IPS DF 4.7 (cell line): ENCODE measurements at regions not wholly inside any gene's neighbourhood (a gene's known extent, or its start where the extent isn't known, plus 50 kb on each side); places are given as distances from the start of the nearest gene placed in this dataset.
"Not testable (repeated sequence)": the region's sequence is repeated elsewhere in the genome, so short reads cannot be mapped to it uniquely, and the experiment has no call there.

Experiments
- DNase-seq: peaks from one replicate; pipeline ENCODE4 v3.0.0-alpha.2; 2013; ENCODE audit warnings: low spot score; ENCODE audit errors: extremely low read depth

DNA sequence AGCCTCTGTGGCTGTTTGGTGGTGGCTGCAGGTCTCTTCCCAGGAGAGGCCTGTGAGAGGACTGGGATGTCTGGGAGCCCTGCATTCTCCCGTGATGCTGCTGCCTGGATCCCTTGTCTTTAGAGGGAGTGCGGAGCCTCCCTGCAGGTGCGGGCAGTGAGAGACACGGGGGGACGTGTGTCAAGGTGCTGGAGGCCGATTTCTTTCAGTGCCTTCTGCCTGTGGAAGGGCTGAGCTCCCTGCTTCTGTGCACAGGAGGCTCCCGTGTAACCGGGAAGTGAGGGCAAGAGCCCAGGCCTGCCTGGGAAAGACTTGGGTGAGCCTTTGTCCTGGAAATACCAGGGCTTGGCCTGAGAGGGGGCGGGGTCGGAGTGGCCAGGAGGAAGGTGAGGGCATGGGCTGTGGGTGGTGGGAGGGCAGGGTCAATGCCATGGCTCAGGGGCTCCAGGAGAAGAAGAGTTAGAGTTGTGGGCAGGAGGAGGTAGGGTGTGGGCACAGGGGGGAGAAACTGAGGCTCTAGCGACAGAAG lies 372.2 kb downstream of the TMEM121 start:
- DNase-seq, result no peak

GRCh38 chr14:105899071-105899641 lies 372.8 kb downstream of the TMEM121 start:
- no peak for DNase-seq

GRCh38 chr14:105899657-105900397 lies 373.4 kb downstream of the TMEM121 start:
- DNase-seq, result no peak

GRCh38 chr14:105900398-105901160 lies 374.2 kb downstream of the TMEM121 start:
- DNase-seq, result no peak

DNA sequence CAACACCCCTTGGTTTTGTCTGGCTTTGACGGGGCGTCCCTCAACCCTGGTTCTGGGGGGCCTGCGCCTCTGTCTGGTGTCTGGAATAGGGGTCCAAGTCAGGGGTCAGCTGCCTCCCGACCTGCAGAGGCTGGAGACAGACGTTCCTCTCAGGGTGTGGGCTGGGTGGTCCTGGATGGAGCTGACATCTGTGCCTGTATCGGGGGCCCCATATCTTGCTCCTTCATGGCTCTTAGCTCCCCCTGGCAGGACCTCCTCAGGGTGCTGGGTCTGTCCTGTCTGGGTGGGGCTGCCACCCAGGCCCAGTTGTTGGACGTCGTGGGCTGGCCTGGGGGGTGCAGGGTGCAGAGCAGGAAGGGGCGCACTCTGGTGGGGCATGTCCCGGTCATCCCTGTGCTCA lies 374.8 kb downstream of the TMEM121 start:
- DNase-seq, result no peak

GRCh38 chr14:105902131-105902898 lies 375.9 kb downstream of the TMEM121 start:
- no peak for DNase-seq

- DNase-seq, result not testable (repeated sequence)
Observed at GRCh38 chr14:105902899-105903165, 376.4 kb downstream of the TMEM121 start.

DNA sequence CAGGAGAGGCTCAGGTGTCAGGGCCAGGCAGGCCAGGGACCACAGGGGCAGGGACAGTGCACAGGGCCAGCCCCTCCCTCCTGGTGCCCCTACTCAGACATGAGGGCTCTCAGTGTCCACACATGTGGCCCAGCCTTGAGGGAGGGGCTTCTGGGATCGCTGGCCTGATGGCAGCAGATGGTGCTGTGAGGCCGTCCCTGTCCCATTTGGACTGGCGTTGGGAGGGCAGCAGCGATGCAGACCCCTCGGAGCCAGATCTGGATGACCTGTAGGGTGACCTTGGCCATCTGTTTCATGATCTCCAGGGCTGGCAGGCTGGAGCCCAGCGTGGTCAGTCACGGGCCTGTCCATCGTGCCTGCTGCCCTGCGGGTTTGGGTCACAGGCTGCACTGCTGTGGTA lies 377.6 kb downstream of the TMEM121 start:
- no peak for DNase-seq

DNA sequence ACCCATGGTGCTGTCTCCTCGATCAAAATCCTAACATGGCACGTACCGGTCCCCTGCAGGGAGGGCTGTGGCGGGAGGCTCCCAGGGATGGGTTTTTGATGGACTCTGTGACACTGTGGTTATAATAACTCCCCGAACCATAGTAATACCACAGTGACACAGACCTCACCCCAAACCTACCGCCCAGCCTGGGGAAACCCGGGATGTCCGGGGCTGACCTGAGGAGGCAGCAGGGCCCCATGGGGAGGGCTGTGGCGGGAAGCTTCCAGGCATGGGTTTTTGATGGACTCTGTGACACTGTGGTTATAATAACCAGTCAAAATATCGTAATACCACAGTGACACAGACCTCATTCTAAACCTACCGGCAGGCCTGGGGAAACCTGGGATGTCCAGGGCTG lies 378.0 kb downstream of the TMEM121 start:
- DNase-seq, result no peak

DNA sequence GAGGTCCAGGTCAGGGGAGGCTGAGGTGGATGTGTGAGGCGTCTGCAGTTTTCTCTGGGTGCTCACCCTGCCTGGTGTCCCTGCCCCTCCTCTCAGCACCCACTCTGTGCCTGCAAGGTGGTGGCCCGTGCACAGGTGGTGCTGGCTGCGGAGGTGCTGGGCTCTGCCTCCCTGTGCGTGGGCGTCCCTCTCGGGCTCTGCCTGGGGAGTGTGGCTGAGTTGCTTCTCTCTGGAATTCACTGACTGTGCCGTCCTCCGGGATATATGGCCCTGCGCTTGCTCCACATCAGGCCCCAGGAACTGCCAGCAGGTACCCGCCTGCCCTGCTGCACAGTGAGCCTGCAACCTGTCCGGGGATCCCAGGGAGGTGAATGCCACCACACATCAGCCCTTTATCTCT lies 379.1 kb downstream of the TMEM121 start:
- no peak for DNase-seq

GRCh38 chr14:105907276-105907675 lies 380.9 kb downstream of the TMEM121 start:
- no peak for DNase-seq

DNA sequence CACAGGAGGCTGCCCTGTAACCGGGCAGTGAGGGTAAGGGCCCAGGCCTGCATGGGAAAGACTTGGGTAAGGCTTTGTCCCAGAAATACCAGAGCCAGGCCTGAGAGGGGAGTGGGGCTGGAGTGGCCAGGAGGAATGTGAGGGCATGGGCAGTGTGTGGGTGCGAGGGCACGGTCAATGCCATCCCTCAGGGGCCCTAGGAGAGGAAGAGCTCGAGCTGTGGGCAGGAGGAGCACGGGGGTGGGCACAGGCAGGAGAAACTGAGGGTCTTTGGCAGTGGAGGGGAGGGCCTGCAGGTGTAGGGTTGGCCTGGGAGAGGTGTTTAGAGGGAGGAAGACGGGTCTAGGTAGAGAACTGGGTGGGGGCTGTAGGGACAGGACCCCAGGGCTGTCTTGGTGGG lies 381.6 kb downstream of the TMEM121 start:
- DNase-seq, result no peak

- no peak for DNase-seq
Observed at GRCh38 chr14:105908481-105908911, 382.1 kb downstream of the TMEM121 start.

- DNase-seq, result no peak
Observed at GRCh38 chr14:105909046-105909827, 382.9 kb downstream of the TMEM121 start.

DNA sequence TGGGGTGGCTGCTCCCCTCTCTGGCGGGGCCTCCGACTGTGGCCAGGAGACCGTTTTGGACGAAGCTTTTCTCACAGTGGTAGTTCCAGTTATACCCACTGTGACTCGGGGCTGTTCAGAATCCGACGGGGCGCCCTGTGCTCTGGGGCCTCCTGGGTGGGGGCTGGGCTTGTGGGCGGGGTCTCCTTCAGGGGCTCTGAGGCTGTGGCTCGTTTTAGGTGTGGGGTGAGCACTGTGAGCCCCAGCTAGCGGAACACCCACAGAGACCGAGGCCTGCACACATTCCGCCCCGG lies 383.4 kb downstream of the TMEM121 start:
- not testable (repeated sequence) for DNase-seq

GRCh38 chr14:105910426-105910825 lies 384.0 kb downstream of the TMEM121 start:
- no peak for DNase-seq

- no peak for DNase-seq
Observed at GRCh38 chr14:105911006-105911847, 384.8 kb downstream of the TMEM121 start.

- not testable (repeated sequence) for DNase-seq
Observed at GRCh38 chr14:105911848-105912292, 385.5 kb downstream of the TMEM121 start.

- no peak for DNase-seq
Observed at GRCh38 chr14:105912641-105913180, 386.3 kb downstream of the TMEM121 start.

DNA sequence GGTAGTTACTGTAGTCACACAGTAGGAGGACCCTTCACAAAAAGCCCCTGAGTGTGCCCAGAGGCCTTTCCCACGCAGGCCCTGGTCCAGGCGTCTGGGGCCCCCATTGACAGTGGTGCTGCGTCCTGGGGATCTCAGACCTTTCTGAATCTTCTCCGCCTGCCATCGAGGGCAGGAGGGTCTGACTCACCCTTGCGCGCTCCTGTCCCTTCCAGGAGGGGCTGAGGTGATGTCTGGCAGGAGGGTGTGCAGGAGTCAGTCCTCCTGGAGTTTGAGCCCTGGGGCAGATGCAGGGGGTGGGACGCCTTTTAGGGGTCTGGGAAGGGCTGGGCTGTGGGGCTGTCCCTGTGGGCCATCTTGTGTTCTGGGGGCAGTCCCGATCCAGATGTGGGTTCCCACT lies 386.8 kb downstream of the TMEM121 start:
- DNase-seq, result no peak
